Neural cell (in vitro differentiated cells): ENCODE measurements at regions not wholly inside any gene's neighbourhood (a gene's known extent, or its start where the extent isn't known, plus 50 kb on each side); places are given as distances from the start of the nearest gene placed in this dataset.

ENCODE experiments used
- CTCF ChIP-seq: fragments of 450-650 bp; IDR thresholded peaks from 2 replicates; pipeline ENCODE4 v1.5.1; 2014; ENCODE audit warnings: antibody characterized with exemption, mild to moderate bottlenecking, moderate library complexity; ENCODE audit not compliant: poor library complexity, severe bottlenecking
- TAF1 ChIP-seq: IDR thresholded peaks from 2 replicates; pipeline ENCODE4 v1.6.1; 2012; ENCODE audit warnings: low read depth

DNA sequence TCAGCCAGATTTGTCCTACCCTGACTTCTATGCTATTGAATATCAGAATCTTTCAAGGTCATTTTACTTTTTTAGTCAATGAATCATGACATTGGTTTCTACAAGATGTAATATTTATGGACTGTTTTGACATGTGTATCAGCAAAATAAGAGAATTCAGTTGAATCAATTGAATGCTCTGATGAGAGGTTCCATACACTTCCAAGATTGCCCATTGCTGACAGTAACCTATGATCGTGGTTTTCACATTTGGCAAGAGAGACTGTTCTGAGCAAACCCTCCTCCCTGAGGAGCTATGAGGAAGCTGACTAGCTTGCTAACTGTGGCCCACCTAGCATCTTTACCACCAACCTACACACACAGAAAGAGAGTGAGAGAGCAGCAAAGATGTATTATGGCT lies 56.7 kb upstream of the FST start:
- TF ChIP-seq CTCF, result no peak
- TF ChIP-seq TAF1, result no peak
